Hepatocyte (in vitro differentiated cells): ENCODE measurements at regions not wholly inside any gene's neighbourhood (a gene's known extent, or its start where the extent isn't known, plus 50 kb on each side); places are given as distances from the start of the nearest gene placed in this dataset.

Experiments used
- DNase-seq: peaks from one replicate; pipeline ENCODE4 v3.0.0-alpha.2; 2016; ENCODE audit warnings: low spot score
- H2AFZ ChIP-seq: fragments of 200-600 bp; sonication (generic); 2 replicates; pipeline ENCODE4 v1.6.0; 2016; ENCODE audit warnings: antibody characterized with exemption, mild to moderate bottlenecking
- H3K27ac ChIP-seq: fragments of 200-600 bp; sonication (generic); 2 replicates; pipeline ENCODE4 v1.5.1; 2016; ENCODE audit warnings: mild to moderate bottlenecking
- H3K27me3 ChIP-seq: fragments of 200-600 bp; sonication (generic); 2 replicates; pipeline ENCODE4 v1.6.1; 2016
- H3K36me3 ChIP-seq: fragments of 200-600 bp; sonication (generic); replicated peaks from 2 replicates; pipeline ENCODE4 v1.5.1; 2016; ENCODE audit warnings: low read depth; ENCODE audit not compliant: insufficient read depth
- H3K4me1 ChIP-seq: fragments of 200-600 bp; sonication (generic); 2 replicates; pipeline ENCODE4 v1.5.1; 2016; ENCODE audit warnings: mild to moderate bottlenecking, moderate library complexity; ENCODE audit not compliant: insufficient read depth
- H3K4me2 ChIP-seq: fragments of 200-600 bp; sonication (generic); 2 replicates; pipeline ENCODE4 v1.6.0; 2016
- H3K4me3 ChIP-seq: fragments of 200-600 bp; sonication (generic); 2 replicates; pipeline ENCODE4 v1.5.1; 2016; ENCODE audit warnings: mild to moderate bottlenecking
- H3K79me2 ChIP-seq: fragments of 200-600 bp; sonication (generic); 2 replicates; pipeline ENCODE4 v1.6.0; 2017; ENCODE audit warnings: mild to moderate bottlenecking
- H3K9me2 ChIP-seq: fragments of 200-600 bp; sonication (generic); replicated peaks from 2 replicates; pipeline ENCODE4 v1.6.0; 2017; ENCODE audit warnings: mild to moderate bottlenecking; ENCODE audit not compliant: insufficient read depth
- H3K9me3 ChIP-seq: fragments of 200-600 bp; sonication (generic); 2 replicates; pipeline ENCODE4 v1.5.1; 2016; ENCODE audit warnings: low read depth, mild to moderate bottlenecking
- H4K20me1 ChIP-seq: fragments of 200-600 bp; sonication (generic); 2 replicates; pipeline ENCODE4 v1.6.0; 2016; ENCODE audit warnings: mild to moderate bottlenecking; ENCODE audit not compliant: insufficient read depth, poor library complexity, severe bottlenecking
- EZH2 ChIP-seq: fragments of 200-600 bp; sonication (generic); IDR thresholded peaks from 2 replicates; pipeline ENCODE4 v1.6.1; 2016; ENCODE audit warnings: antibody characterized with exemption, mild to moderate bottlenecking, borderline replicate concordance
- EZH2phosphoT487 ChIP-seq: fragments of 200-600 bp; sonication (generic); IDR thresholded peaks from one replicate; pipeline ENCODE4 v1.6.1; 2018; ENCODE audit warnings: antibody characterized with exemption, mild to moderate bottlenecking, low read depth, moderate library complexity; ENCODE audit not compliant: unreplicated experiment, severe bottlenecking
- WGBS: methylation state at CpG from one replicate; pipeline ENCODE4 v1.1.6; 2016; ENCODE audit warnings: low lambda C conversion rate; ENCODE audit errors: missing lambda C conversion rate; 5-methylcytosine and 5-hydroxymethylcytosine counted together
- TF ChIP-seq, protein P1 (sequence below): fragments of 200-600 bp; sonication (generic); IDR thresholded peaks from 2 replicates; pipeline ENCODE4 v1.5.1; 2016; ENCODE audit warnings: antibody characterized with exemption, mild to moderate bottlenecking; ENCODE audit not compliant: poor library complexity

DNA sequence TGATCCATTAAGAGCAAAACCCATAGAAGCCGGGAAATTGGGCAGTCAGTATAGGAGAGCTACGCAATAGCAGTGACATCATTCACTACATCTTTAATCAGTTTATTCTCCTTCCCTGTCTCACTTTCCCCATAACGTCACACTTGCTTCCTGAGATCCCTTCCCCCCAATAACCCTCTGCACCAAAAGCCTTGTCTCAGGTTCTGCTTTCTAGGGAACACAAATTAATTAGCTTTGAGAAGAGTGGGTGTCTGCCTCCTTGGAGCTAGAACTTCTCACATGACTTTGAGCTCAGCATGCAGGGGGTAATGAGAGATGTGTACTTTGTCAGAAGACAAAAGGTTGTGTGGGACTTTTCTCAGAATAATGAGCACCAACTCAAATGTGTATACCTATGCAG lies 128.3 kb upstream of the MAOA start:
- H3K36me3 ChIP-seq: no peaks in the 10 kb centered on the region
- H3K4me3 ChIP-seq: no peak overlapping the region
- no peaks in the 10 kb centered on the region for H4K20me1 ChIP-seq
- no peak overlapping the region for H3K4me2 ChIP-seq
- no peaks in the 10 kb centered on the region for H3K9me3 ChIP-seq
- 88% methylated on average over 3 of the region's 3 CpGs for WGBS
- no peak for TF ChIP-seq EZH2phosphoT487
- TF ChIP-seq, protein P1, sequence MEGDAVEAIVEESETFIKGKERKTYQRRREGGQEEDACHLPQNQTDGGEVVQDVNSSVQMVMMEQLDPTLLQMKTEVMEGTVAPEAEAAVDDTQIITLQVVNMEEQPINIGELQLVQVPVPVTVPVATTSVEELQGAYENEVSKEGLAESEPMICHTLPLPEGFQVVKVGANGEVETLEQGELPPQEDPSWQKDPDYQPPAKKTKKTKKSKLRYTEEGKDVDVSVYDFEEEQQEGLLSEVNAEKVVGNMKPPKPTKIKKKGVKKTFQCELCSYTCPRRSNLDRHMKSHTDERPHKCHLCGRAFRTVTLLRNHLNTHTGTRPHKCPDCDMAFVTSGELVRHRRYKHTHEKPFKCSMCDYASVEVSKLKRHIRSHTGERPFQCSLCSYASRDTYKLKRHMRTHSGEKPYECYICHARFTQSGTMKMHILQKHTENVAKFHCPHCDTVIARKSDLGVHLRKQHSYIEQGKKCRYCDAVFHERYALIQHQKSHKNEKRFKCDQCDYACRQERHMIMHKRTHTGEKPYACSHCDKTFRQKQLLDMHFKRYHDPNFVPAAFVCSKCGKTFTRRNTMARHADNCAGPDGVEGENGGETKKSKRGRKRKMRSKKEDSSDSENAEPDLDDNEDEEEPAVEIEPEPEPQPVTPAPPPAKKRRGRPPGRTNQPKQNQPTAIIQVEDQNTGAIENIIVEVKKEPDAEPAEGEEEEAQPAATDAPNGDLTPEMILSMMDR: no peak
- TF ChIP-seq EZH2: no peak
- no peaks in the 10 kb centered on the region for H3K79me2 ChIP-seq
- no peaks in the 10 kb centered on the region for H3K4me1 ChIP-seq
- H3K27me3 ChIP-seq: no peaks in the 10 kb centered on the region
- no peaks in the 10 kb centered on the region for H3K9me2 ChIP-seq
- H3K27ac ChIP-seq: no peak overlapping the region
- H2AFZ ChIP-seq: no peak overlapping the region
- no peak for DNase-seq

DNA sequence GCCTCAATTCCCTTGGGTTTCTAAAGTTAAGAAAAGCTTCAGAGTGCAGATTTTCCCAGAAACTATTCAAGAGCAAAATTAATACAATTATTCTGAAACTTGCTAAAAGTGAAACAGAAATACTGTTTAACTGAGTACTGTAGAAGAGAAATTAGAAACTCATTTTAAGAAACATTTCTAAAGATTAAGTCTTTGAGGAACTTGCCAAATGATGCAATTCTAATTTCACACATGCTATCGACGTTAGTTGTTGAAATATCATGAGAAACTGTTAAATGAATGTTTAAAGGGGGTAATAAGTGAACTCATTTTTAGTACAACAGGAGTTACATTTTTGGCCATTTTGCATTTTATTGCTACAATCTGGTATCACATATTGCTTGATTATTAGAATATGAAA lies 125.3 kb upstream of the MAOA start:
- no peak overlapping the region for H2AFZ ChIP-seq
- TF ChIP-seq, protein P1: no peak
- TF ChIP-seq EZH2: no peak
- TF ChIP-seq EZH2phosphoT487: no peak
- WGBS: 97% methylated on average over 2 of the region's 2 CpGs
- no peak overlapping the region for H3K4me3 ChIP-seq
- no peaks in the 10 kb centered on the region for H3K36me3 ChIP-seq
- H3K27ac ChIP-seq: no peak overlapping the region
- no peaks in the 10 kb centered on the region for H3K79me2 ChIP-seq
- H3K9me2 ChIP-seq: no peaks in the 10 kb centered on the region
- H3K9me3 ChIP-seq: no peaks in the 10 kb centered on the region
- H3K4me1 ChIP-seq: no peaks in the 10 kb centered on the region
- DNase-seq: no peak
- no peak overlapping the region for H3K4me2 ChIP-seq
- H3K27me3 ChIP-seq: no peaks in the 10 kb centered on the region
- H4K20me1 ChIP-seq: no peaks in the 10 kb centered on the region

DNA sequence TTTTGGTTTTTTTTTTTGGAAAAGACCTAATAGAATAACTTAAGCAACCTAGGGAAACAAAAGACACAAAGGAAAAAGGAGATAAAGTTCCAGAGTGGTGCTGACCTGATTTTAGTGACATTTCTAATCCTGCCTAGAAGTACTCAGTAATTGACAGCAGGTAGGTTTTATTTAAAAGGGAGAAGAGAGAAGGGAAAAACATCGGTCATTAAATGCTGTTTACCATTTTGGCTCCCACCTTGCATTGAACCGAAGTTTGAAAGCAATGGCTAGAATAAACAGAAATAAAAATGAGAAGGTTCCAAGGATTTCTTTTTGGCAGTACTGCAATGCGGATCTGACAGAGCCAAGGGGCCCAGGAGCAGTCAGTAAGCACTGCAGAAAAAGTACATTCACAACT lies 115.8 kb upstream of the MAOA start:
- TF ChIP-seq EZH2phosphoT487 (peak; percentile 90), EZH2 (no peak)
- H3K27ac ChIP-seq: no peak overlapping the region
- H3K9me3 ChIP-seq: no peaks in the 10 kb centered on the region
- H3K9me2 ChIP-seq: no peaks in the 10 kb centered on the region
- H3K4me3 ChIP-seq: no peak overlapping the region
- no peaks in the 10 kb centered on the region for H3K79me2 ChIP-seq
- no peak overlapping the region for H2AFZ ChIP-seq
- H3K36me3 ChIP-seq: no peaks in the 10 kb centered on the region
- no peaks in the 10 kb centered on the region for H3K4me1 ChIP-seq
- H3K4me2 ChIP-seq: no peak overlapping the region
- no peaks in the 10 kb centered on the region for H4K20me1 ChIP-seq
- DNase-seq: no peak
- H3K27me3 ChIP-seq: no peaks in the 10 kb centered on the region
- WGBS: 48% methylated on average over 3 of the region's 3 CpGs

DNA sequence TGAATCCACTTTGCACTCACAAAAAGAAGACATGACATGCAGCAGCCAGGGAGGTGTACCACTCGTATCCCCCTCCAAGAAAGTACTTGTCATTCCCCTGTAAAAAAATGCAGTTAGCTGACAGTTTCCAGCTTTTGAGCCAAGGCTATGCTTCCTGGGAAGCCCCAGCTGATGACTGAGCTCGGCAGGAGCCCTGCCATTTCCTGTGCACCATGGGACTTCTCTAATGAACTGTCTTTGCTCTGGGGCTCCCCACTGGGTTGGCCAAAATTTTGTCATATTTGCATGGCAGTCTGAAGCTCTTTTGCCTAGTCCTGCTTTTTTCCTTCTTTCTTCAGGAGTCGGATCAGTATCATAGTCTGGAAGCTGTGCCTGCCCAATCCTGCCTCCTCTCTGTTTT lies 104.5 kb upstream of the MAOA start:
- H3K9me3 ChIP-seq: no peaks in the 10 kb centered on the region
- peak overlapping the region; percentile 85 for H3K27ac ChIP-seq
- TF ChIP-seq, protein P1: no peak
- TF ChIP-seq EZH2phosphoT487: no peak
- no peak for TF ChIP-seq EZH2
- H2AFZ ChIP-seq: peak overlapping the region; percentile 16
- no peaks in the 10 kb centered on the region for H3K36me3 ChIP-seq
- H3K79me2 ChIP-seq: no peaks in the 10 kb centered on the region
- H3K4me3 ChIP-seq: no peak overlapping the region
- no peaks in the 10 kb centered on the region for H4K20me1 ChIP-seq
- peak; percentile 36 for DNase-seq
- no peaks in the 10 kb centered on the region for H3K9me2 ChIP-seq
- WGBS: 45% methylated on average over 3 of the region's 3 CpGs
- H3K4me1 ChIP-seq: peaks cover 16% of the 10 kb centered on the region
- H3K27me3 ChIP-seq: no peaks in the 10 kb centered on the region
- H3K4me2 ChIP-seq: peak overlapping the region; percentile 56
